GM12891 (cell line): ENCODE measurements at regions not wholly inside any gene's neighbourhood (a gene's known extent, or its start where the extent isn't known, plus 50 kb on each side); places are given as distances from the start of the nearest gene placed in this dataset.
"Not testable (repeated sequence)": the region's sequence is repeated elsewhere in the genome, so short reads cannot be mapped to it uniquely, and the experiment has no call there.

ENCODE experiments used
- DNase-seq: peaks from one replicate; pipeline ENCODE4 v3.0.0; 2011; ENCODE audit warnings: low spot score; ENCODE audit not compliant: insufficient read length
- FAIRE-seq: peaks from 2 replicates; lab custom pipeline; 2011; peaks lifted over from hg19 to GRCh38; lab: Jason Lieb, UNC
- PAX5 ChIP-seq: IDR thresholded peaks from 2 replicates; pipeline ENCODE4 v1.6.1; 2011; ENCODE audit warnings: low read length, moderate library complexity, mild to moderate bottlenecking; ENCODE audit not compliant: insufficient read depth, severe bottlenecking
- POLR2A ChIP-seq: IDR thresholded peaks from 2 replicates; pipeline ENCODE4 v1.6.1; 2011; ENCODE audit warnings: low read depth, low read length, control low read depth
- POLR2AphosphoS5 ChIP-seq: IDR thresholded peaks from 2 replicates; pipeline ENCODE4 v1.6.1; 2011; ENCODE audit warnings: low read depth, low read length, control low read depth
- POU2F2 ChIP-seq: IDR thresholded peaks from 2 replicates; pipeline ENCODE4 v1.6.1; 2011; ENCODE audit warnings: low read depth, mild to moderate bottlenecking, control low read depth, low read length, moderate library complexity
- SPI1 ChIP-seq: IDR thresholded peaks from 2 replicates; pipeline ENCODE4 v1.6.1; 2011; ENCODE audit warnings: low read depth, low read length, control low read depth
- TAF1 ChIP-seq: IDR thresholded peaks from 2 replicates; pipeline ENCODE4 v1.6.1; 2011; ENCODE audit warnings: low read depth, low read length, control low read depth

DNA sequence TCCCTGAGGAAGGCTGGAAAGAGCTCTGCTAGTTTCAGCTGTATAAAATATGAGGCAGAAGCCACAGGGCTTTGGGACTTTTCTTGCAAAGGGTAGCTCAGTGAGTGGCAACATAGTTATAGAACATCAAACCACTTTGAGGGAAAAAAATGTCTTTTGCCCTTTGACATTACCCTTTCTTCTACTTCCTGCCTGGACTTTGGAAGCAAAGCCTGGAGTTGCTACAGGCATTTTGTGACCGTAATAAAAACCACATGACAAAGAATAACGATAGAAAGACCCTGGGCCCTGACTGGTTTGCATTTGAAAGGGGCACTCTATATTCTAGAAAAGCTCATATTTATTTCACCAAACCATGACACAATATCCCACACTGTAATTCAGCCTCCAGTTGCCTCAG is 440.9 kb downstream of the DIRAS2 start:
- FAIRE-seq, result no peak
- TF ChIP-seq SPI1, result no peak
- DNase-seq, result no peak

DNA sequence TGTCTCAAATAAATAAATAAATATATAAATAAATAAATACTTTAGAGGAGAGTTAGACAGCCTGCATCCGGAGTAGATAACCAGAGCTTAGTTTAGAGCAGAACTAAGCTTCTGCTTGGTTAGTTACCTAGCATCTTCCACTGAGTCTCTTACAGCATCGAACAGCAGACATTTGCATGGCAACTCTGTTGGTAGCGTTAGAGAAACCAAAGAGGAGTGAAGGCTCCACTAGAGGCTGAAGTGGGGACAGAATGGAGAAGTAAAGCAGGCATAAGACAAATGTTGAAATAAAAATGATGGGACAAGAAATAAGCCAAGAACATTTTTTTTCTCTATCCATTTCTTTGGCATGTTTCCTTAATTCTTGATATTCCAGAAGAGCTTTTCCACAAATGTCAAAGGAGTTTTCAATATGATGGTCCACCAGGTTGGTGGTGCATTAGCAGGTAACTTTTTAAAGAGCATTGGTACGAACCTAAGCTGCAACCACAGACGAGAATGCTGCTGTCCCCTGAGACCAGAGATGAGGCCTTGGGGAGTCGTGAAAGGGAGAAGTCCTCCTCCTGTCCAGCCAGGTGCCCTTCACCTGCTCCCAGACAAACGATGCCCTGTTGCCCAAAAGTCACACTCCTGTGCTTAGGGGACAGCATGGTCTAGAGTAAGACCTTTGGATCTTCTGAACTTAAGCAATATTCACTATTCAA is 438.3 kb downstream of the DIRAS2 start:
- FAIRE-seq (no peak), DNase-seq (no peak)
- TF ChIP-seq POLR2A (no peak), TAF1 (no peak), POLR2AphosphoS5 (no peak), PAX5 (no peak), POU2F2 (no peak), SPI1 (no peak)

DNA sequence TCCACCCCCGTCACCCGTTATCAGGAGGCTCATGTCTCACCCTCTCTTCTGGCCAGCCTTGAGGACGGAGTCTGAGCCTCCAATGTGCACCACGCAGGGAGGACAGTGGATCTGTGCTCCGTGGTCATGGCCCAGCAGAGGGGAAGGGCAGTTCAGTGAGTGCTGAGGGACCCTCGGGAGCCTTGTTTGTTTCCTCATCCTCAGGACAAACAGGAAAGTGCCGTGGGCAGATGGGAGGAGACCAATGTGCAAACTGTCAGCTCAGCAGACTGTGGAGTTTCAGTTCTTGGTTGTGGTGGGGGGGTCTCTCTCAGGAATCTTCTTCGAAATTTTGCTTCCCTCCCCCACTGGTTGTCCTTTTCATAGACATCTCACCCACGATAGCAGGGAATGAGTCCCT is 429.6 kb downstream of the DIRAS2 start:
- not testable (repeated sequence) for FAIRE-seq, DNase-seq

- FAIRE-seq, result no peak
- no peak for DNase-seq
- TF ChIP-seq PAX5, result no peak
- no peak for TF ChIP-seq TAF1
- TF ChIP-seq POLR2A, result no peak
- TF ChIP-seq SPI1, result no peak
- TF ChIP-seq POU2F2, result no peak
- TF ChIP-seq POLR2AphosphoS5, result no peak
These were observed 423.0 kb downstream of the DIRAS2 start for GRCh38 chr9:90219548-90220118.

GRCh38 chr9:90221899-90222298 is 420.7 kb downstream of the DIRAS2 start:
- DNase-seq, FAIRE-seq: not testable (repeated sequence)

- not testable (repeated sequence) for DNase-seq
- FAIRE-seq, result peak; percentile 16
These were observed 415.7 kb downstream of the DIRAS2 start for GRCh38 chr9:90226839-90227338.

DNA sequence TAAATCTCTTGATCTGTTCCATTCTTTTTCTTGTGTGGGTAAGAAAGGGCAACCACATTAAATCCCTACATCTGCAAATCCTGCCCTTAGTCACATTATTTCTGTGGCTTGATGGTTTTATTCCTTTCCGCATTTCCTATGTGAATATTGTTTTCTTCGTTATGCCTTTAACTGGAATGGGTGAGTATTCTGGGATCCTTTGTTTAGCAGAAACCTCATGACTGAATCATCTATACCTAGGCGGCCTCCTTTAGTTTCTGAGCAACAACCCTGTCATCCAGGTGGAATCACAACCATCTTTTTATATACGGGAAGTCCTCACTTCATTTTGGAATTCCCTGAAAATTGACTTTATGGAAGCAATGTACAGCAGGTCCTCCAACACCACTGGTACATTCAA is 409.5 kb downstream of the DIRAS2 start:
- FAIRE-seq, DNase-seq: not testable (repeated sequence)

DNA sequence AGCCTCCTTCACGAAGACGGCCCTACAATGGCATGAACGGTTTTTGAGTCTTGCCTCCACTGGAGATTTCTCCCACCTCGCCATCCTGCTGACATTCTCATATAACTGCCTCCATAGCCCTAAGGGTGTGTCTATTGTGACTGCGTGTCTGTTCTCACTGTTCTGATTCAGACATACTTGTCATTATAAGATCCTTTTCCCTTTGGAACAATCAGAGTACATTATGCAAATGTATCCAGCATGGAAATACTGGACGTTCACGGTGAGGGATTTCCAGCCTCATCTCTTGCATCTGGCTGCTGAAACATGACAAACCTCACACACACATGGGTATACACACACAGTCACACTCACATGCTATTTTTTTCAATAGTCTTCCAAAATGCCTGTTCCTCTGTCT is 402.1 kb downstream of the DIRAS2 start:
- DNase-seq, result no peak
- TF ChIP-seq TAF1, result no peak
- no peak for TF ChIP-seq POLR2A
- no peak for TF ChIP-seq POU2F2
- TF ChIP-seq SPI1, result no peak
- no peak for TF ChIP-seq PAX5
- FAIRE-seq, result no peak

DNA sequence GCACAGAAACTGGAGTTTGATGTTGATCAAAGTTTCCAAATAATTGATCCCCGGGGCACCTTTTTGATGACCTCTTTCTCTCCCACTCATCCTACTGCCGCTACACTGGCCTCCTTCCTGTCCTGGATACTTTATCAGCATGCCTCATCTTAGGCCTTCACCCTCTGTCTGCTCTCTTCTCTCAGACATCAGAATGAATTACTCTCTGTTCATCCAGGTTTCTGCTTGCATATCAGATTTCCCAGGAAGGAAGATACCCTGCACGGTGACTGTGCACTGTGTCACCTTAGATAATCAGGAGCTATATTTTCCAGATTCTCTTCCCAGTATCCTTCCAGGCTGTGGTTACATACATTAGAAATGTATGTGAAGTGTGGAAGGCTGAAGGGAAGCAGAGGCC is 397.0 kb downstream of the DIRAS2 start:
- TF ChIP-seq PAX5 (no peak), POLR2A (no peak), POLR2AphosphoS5 (no peak), TAF1 (no peak), SPI1 (no peak), POU2F2 (no peak)
- FAIRE-seq (no peak), DNase-seq (no peak)

GRCh38 chr9:90249094-90249493 is 393.5 kb downstream of the DIRAS2 start:
- TF ChIP-seq POLR2A, result no peak
- TF ChIP-seq TAF1, result no peak
- TF ChIP-seq POU2F2, result no peak
- TF ChIP-seq SPI1, result no peak
- TF ChIP-seq PAX5, result no peak
- TF ChIP-seq POLR2AphosphoS5, result no peak
- no peak for FAIRE-seq
- DNase-seq, result no peak

GRCh38 chr9:90251316-90251715 is 391.3 kb downstream of the DIRAS2 start:
- DNase-seq (no peak), FAIRE-seq (no peak)
- TF ChIP-seq SPI1, result no peak
- TF ChIP-seq POLR2AphosphoS5, result no peak
- no peak for TF ChIP-seq PAX5
- TF ChIP-seq POLR2A, result no peak
- TF ChIP-seq POU2F2, result no peak
- TF ChIP-seq TAF1, result no peak

DNA sequence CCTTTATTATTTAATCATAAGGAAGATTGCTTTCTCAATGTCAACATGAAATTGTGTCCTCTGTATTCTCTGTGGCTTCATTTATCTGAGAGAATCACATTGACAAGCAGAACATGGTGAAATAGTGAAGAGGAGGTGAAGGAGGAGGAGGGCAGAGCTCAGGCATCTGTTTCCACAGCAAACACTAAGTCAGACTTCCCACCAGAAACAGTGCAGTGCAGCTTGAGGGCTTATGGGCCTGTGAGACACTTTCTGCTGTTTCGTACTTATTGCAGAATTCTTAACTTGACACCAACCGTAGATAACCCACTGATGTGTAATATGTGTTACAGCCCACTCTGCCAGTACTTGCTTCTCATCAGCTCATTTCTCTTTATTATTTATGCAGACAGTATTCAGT is 386.3 kb downstream of the DIRAS2 start:
- FAIRE-seq (no peak), DNase-seq (no peak)
- TF ChIP-seq POLR2A (no peak), PAX5 (no peak)
